HEK293T (cell line): ENCODE measurements at regions not wholly inside any gene's neighbourhood (a gene's known extent, or its start where the extent isn't known, plus 50 kb on each side); places are given as distances from the start of the nearest gene placed in this dataset.

Source experiments
- CTCF ChIA-PET: fragments of 350-600 bp; formaldehyde crosslinking; extraction: SDS; loops from one replicate; lab custom pipeline; 2021; ENCODE audit warnings: antibody characterized with exemption, inconsistent platforms; lab: Yijun Ruan, JAX
- POLR2A ChIA-PET: fragments of 350-600 bp; formaldehyde crosslinking; extraction: SDS; loops from one replicate; lab custom pipeline; 2020; ENCODE audit warnings: antibody characterized with exemption, inconsistent platforms; lab: Yijun Ruan, JAX
- DNase-seq: peaks from one replicate; pipeline ENCODE4 v3.0.0; 2012; ENCODE audit warnings: mixed read lengths; ENCODE audit errors: extremely low spot score
- ARNT ChIP-seq: fragments of 450-650 bp; IDR thresholded peaks from 2 replicates; pipeline ENCODE4 v1.6.1; 2017; ENCODE audit warnings: mild to moderate bottlenecking
- BHLHE40 ChIP-seq: fragments of 450-650 bp; IDR thresholded peaks from 2 replicates; pipeline ENCODE4 v1.6.1; 2016; ENCODE audit warnings: mild to moderate bottlenecking, moderate library complexity, borderline replicate concordance
- CTBP1 ChIP-seq: fragments of 450-650 bp; IDR thresholded peaks from 2 replicates; pipeline ENCODE4 v1.6.1; 2016; ENCODE audit warnings: borderline replicate concordance
- ELF4 ChIP-seq: fragments of 450-650 bp; IDR thresholded peaks from 2 replicates; pipeline ENCODE4 v1.6.1; 2017; ENCODE audit warnings: antibody characterized with exemption
- FOXA1 ChIP-seq: fragments of 450-650 bp; IDR thresholded peaks from 2 replicates; pipeline ENCODE4 v1.6.1; 2016; ENCODE audit warnings: mild to moderate bottlenecking
- FOXK2 ChIP-seq: fragments of 450-650 bp; IDR thresholded peaks from 2 replicates; pipeline ENCODE4 v1.6.1; 2016; ENCODE audit warnings: mild to moderate bottlenecking
- FOXM1 ChIP-seq: fragments of 450-650 bp; IDR thresholded peaks from 2 replicates; pipeline ENCODE4 v1.6.1; 2017; ENCODE audit warnings: mild to moderate bottlenecking, borderline replicate concordance
- HDGF ChIP-seq: fragments of 450-650 bp; IDR thresholded peaks from 2 replicates; pipeline ENCODE4 v1.6.1; 2017; ENCODE audit warnings: antibody characterized with exemption, borderline replicate concordance
- L3MBTL2 ChIP-seq: fragments of 450-650 bp; conservative IDR thresholded peaks from 2 replicates; pipeline ENCODE4 v1.6.1; 2016; ENCODE audit warnings: mild to moderate bottlenecking
- LEF1 ChIP-seq: fragments of 450-650 bp; IDR thresholded peaks from 2 replicates; pipeline ENCODE4 v1.6.1; 2017; ENCODE audit warnings: mild to moderate bottlenecking, borderline replicate concordance
- NFRKB ChIP-seq: fragments of 450-650 bp; IDR thresholded peaks from 2 replicates; pipeline ENCODE4 v1.6.1; 2016; ENCODE audit warnings: mild to moderate bottlenecking, moderate library complexity
- PKNOX1 ChIP-seq: fragments of 450-650 bp; IDR thresholded peaks from 2 replicates; pipeline ENCODE4 v1.6.1; 2016
- SP1 ChIP-seq: fragments of 450-650 bp; IDR thresholded peaks from 2 replicates; pipeline ENCODE4 v1.6.1; 2017
- SUZ12 ChIP-seq: fragments of 450-650 bp; IDR thresholded peaks from 2 replicates; pipeline ENCODE4 v1.6.1; 2016; ENCODE audit warnings: mild to moderate bottlenecking
- TARDBP ChIP-seq: fragments of 450-650 bp; IDR thresholded peaks from 2 replicates; pipeline ENCODE4 v1.6.1; 2016
- ZNF384 ChIP-seq: fragments of 450-650 bp; IDR thresholded peaks from 2 replicates; pipeline ENCODE4 v1.6.1; 2016

- no peak for DNase-seq
- ChIA-PET POLR2A (no interaction called here), CTCF (no interaction called here)
- TF ChIP-seq BHLHE40 (no peak), FOXM1 (no peak), PKNOX1 (no peak), FOXA1 (no peak), HDGF (no peak), SP1 (no peak)
These were observed 70.5 kb upstream of the DIO3 start for GRCh38 chr14:101490771-101491170.

- POLR2A ChIA-PET, result no interaction called here
These were observed 69.5 kb upstream of the DIO3 start for GRCh38 chr14:101491841-101492240.

GRCh38 chr14:101492716-101493115, 68.6 kb upstream of the DIO3 start:
- ChIA-PET POLR2A (no interaction called here), CTCF (no interaction called here)
- TF ChIP-seq FOXA1 (no peak), CTBP1 (no peak), PKNOX1 (no peak), ARNT (no peak), TARDBP (no peak), LEF1 (no peak), BHLHE40 (no peak)
- DNase-seq, result no peak

More at GRCh38 chr14:101491841-101492240, 69.5 kb upstream of the DIO3 start:
- no peak for DNase-seq
- CTCF ChIA-PET, result no interaction called here
- TF ChIP-seq BHLHE40 (no peak), NFRKB (no peak), HDGF (no peak), SP1 (no peak), PKNOX1 (no peak)

GRCh38 chr14:101494826-101495225, 66.5 kb upstream of the DIO3 start:
- DNase-seq, result no peak
- ChIA-PET CTCF (interaction anchor here (0.6 kb wide), 1 partner anchor 55 kb away, joined by 3 read pairs; no protein-coding TSS in a partner anchor), POLR2A (no interaction called here)
- no peak for TF ChIP-seq PKNOX1
- TF ChIP-seq CTBP1, result no peak
- TF ChIP-seq SP1, result no peak
- no peak for TF ChIP-seq ZNF384
- no peak for TF ChIP-seq BHLHE40
- TF ChIP-seq FOXA1, result no peak
- TF ChIP-seq HDGF, result no peak
- TF ChIP-seq FOXK2, result no peak
- no peak for TF ChIP-seq NFRKB
- TF ChIP-seq L3MBTL2, result no peak
- no peak for TF ChIP-seq FOXM1
- no peak for TF ChIP-seq SUZ12
- TF ChIP-seq LEF1, result no peak
- no peak for TF ChIP-seq ARNT

GRCh38 chr14:101495284-101495683, 66.0 kb upstream of the DIO3 start:
- CTCF ChIA-PET, result interaction anchor here (0.6 kb wide), 1 partner anchor 55 kb away, joined by 3 read pairs; no protein-coding TSS in a partner anchor
- no peak for TF ChIP-seq ELF4
- no peak for TF ChIP-seq HDGF
- no peak for TF ChIP-seq LEF1
- TF ChIP-seq L3MBTL2, result no peak
- TF ChIP-seq FOXA1, result no peak
- no peak for DNase-seq
- POLR2A ChIA-PET, result no interaction called here

GRCh38 chr14:101495827-101496775, 65.2 kb upstream of the DIO3 start:
- no peak for DNase-seq
- ChIA-PET CTCF (no interaction called here), POLR2A (no interaction called here)
- TF ChIP-seq TARDBP, result no peak
- no peak for TF ChIP-seq LEF1
- no peak for TF ChIP-seq SP1
- TF ChIP-seq NFRKB, result no peak
- TF ChIP-seq ELF4, result no peak
